Kidney (tissue), 13 donors: ENCODE measurements at regions not wholly inside any gene's neighbourhood (a gene's known extent, or its start where the extent isn't known, plus 50 kb on each side); places are given as distances from the start of the nearest gene placed in this dataset.

ENCODE experiments used
- DNase-seq, 5 donors: peaks; one replicate each; pipeline ENCODE4 v3.0.0-alpha.2; 2013 to 2020
- FAIRE-seq: peaks from 2 replicates; lab custom pipeline; 2012; peaks lifted over from hg19 to GRCh38; lab: Jason Lieb, UNC
- H3K27ac ChIP-seq, 2 donors: one replicate each; pipeline ENCODE4 v1.7.0; 2013; ENCODE audit warnings: low read depth in 2 of 2, low read length in 2 of 2, inconsistent platforms in 1 of 2
- H3K27me3 ChIP-seq: one replicate; pipeline ENCODE4 v1.7.1; 2013; ENCODE audit warnings: low read length, inconsistent platforms; ENCODE audit not compliant: control insufficient read depth, insufficient read depth
- H3K36me3 ChIP-seq, 3 donors: one replicate each; pipeline versions ENCODE4 v1.7.0 to v1.7.1; 2013; ENCODE audit warnings: low read length in 3 of 3, control low read depth in 1 of 3, inconsistent platforms in 1 of 3; ENCODE audit not compliant: insufficient read depth in 3 of 3, control insufficient read depth in 2 of 3
- H3K4me1 ChIP-seq, 3 donors: one replicate each; pipeline versions ENCODE4 v1.7.0 to v1.7.1; 2013; ENCODE audit warnings: low read length in 3 of 3, inconsistent platforms in 1 of 3, low read depth in 1 of 3; ENCODE audit not compliant: control insufficient read depth in 2 of 3, insufficient read depth in 2 of 3
- H3K4me3 ChIP-seq, 3 donors: one replicate each; pipeline versions ENCODE4 v1.7.0 to v1.8.1; 2013; ENCODE audit warnings: low read length in 3 of 3, control low read depth in 1 of 3, inconsistent platforms in 1 of 3
- H3K9ac ChIP-seq, 3 donors: one replicate each; pipeline versions ENCODE4 v1.7.0 to v1.7.1; 2013; ENCODE audit warnings: low read length in 3 of 3, control low read depth in 1 of 3, inconsistent platforms in 1 of 3
- H3K9me3 ChIP-seq, 3 donors: one replicate each; pipeline versions ENCODE4 v1.7.0 to v1.7.1; 2013; ENCODE audit warnings: low read length in 3 of 3, control low read depth in 1 of 3, inconsistent platforms in 1 of 3; ENCODE audit not compliant: control insufficient read depth in 2 of 3, insufficient read depth in 1 of 3
- intact Hi-C: fragments of 100-400 bp; cut with DNase I; formaldehyde crosslinking; loops from one replicate; pipeline ENCODE4 v1.11.1; 2022
- TF ChIP-seq, protein P1 (sequence below): IDR thresholded peaks from 3 replicates; pipeline ENCODE4 v1.5.1; 2012; ENCODE audit warnings: mild to moderate bottlenecking, moderate library complexity, borderline replicate concordance; ENCODE audit not compliant: insufficient read depth; ENCODE audit errors: extremely low read depth
- donor health status: control.
- donor health status: control.
- donor health status: control.
- donor health status: control.
- donor health status: control.
- donor health status: DM: yes; HTN: yes; CAD: no.
- donor health status: Normal renal cell carcinoma (clear cell type).

DNA sequence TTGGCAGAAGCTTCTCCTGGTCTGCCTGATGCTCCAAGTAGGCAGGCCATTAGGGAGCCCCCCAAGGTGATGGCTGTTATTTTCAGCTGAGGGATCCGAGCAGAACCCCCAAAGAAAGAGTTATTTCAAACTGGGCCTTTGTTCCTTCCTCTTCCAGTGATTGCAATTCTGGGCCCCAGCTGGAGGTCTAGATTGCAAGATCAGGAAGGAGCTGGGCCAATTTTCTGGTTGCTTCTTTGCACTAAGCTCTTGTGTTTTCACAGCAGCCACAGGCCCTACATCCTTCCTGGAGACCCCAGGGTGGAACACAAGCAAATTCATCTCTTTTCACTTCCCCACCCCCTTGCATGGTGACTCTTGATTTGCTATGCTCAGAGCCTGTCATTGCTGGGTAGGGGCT is 215.0 kb downstream of the SEMA6A start:
- no peak overlapping the region for H3K27ac ChIP-seq
- no peaks in the 10 kb centered on the region for H3K36me3 ChIP-seq
- DNase-seq: no peak
- H3K4me1 ChIP-seq: peaks cover 0 to 3% (median 0%) of the 10 kb centered on the region in 3 donors
- no peaks in the 10 kb centered on the region for H3K27me3 ChIP-seq
- TF ChIP-seq, protein P1, sequence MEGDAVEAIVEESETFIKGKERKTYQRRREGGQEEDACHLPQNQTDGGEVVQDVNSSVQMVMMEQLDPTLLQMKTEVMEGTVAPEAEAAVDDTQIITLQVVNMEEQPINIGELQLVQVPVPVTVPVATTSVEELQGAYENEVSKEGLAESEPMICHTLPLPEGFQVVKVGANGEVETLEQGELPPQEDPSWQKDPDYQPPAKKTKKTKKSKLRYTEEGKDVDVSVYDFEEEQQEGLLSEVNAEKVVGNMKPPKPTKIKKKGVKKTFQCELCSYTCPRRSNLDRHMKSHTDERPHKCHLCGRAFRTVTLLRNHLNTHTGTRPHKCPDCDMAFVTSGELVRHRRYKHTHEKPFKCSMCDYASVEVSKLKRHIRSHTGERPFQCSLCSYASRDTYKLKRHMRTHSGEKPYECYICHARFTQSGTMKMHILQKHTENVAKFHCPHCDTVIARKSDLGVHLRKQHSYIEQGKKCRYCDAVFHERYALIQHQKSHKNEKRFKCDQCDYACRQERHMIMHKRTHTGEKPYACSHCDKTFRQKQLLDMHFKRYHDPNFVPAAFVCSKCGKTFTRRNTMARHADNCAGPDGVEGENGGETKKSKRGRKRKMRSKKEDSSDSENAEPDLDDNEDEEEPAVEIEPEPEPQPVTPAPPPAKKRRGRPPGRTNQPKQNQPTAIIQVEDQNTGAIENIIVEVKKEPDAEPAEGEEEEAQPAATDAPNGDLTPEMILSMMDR: no peak
- H3K4me3 ChIP-seq: no peak overlapping the region
- no peak for FAIRE-seq
- no peaks in the 10 kb centered on the region for H3K9me3 ChIP-seq
- intact Hi-C loops: no loop called here
- no peak overlapping the region for H3K9ac ChIP-seq

- intact Hi-C loops: no loop called here
- TF ChIP-seq, protein P1: no peak
- Histone ChIP-seq H3K27ac (no peak overlapping the region), H3K9ac (no peak overlapping the region), H3K4me3 (no peak overlapping the region), H3K4me1 (peaks cover 0 to 3% (median 0%) of the 10 kb centered on the region in 3 donors), H3K36me3 (no peaks in the 10 kb centered on the region), H3K9me3 (peaks cover 0 to 4% (median 0%) of the 10 kb centered on the region in 3 donors), H3K27me3 (no peaks in the 10 kb centered on the region)
- FAIRE-seq: no peak
- DNase-seq: no peak
Measured at GRCh38 chr5:116358911-116359418, 215.7 kb downstream of the SEMA6A start.

GRCh38 chr5:116358015-116358523 is 216.6 kb downstream of the SEMA6A start:
- no peak overlapping the region for H3K27ac ChIP-seq
- FAIRE-seq: no peak
- intact Hi-C loops: no loop called here

More at GRCh38 chr5:116358015-116358523, 216.6 kb downstream of the SEMA6A start:
- TF ChIP-seq, protein P1: no peak
- DNase-seq: no peak
- Histone ChIP-seq H3K4me1 (peaks cover 0 to 3% (median 0%) of the 10 kb centered on the region in 3 donors), H3K4me3 (no peak overlapping the region), H3K27me3 (no peaks in the 10 kb centered on the region), H3K9ac (no peak overlapping the region), H3K9me3 (peaks cover 0 to 4% (median 3%) of the 10 kb centered on the region in 3 donors), H3K36me3 (no peaks in the 10 kb centered on the region)
